ENCODE measurements at regions not wholly inside any gene's neighbourhood (a gene's known extent, or its start where the extent isn't known, plus 50 kb on each side); places are given as distances from the start of the nearest gene placed in this dataset.

- TF ChIP-seq POLR2A (IDR thresholded peaks at IDR 0.05; ENCODE audit: low read depth, low read length) (no peak), CTCF (conservative IDR thresholded peaks at IDR 0.05; ENCODE audit: low read depth, low read length) (no peak), RAD21 (IDR thresholded peaks at IDR 0.05; ENCODE audit: low read length) (no peak), MAFK (IDR thresholded peaks at IDR 0.05; ENCODE audit: low read depth, low read length) (no peak), CEBPB (IDR thresholded peaks at IDR 0.05; ENCODE audit: low read depth, low read length) (no peak), CHD1 (IDR thresholded peaks at IDR 0.05; ENCODE audit: low read depth, low read length) (no peak), SMC3 (IDR thresholded peaks at IDR 0.05; ENCODE audit: low read depth, low read length) (no peak), MXI1 (IDR thresholded peaks at IDR 0.05; ENCODE audit: borderline replicate concordance, low read depth, low read length) (no peak), RFX5 (IDR thresholded peaks at IDR 0.05; ENCODE audit: low read depth, low read length) (no peak), MAZ (IDR thresholded peaks at IDR 0.05; ENCODE audit: borderline replicate concordance, low read depth, low read length) (no peak)
Observed at GRCh38 chr7:15921576-15921975, 235.1 kb upstream of the MEOX2 start.
